ENCODE measurements at regions not wholly inside any gene's neighbourhood (a gene's known extent, or its start where the extent isn't known, plus 50 kb on each side); places are given as distances from the start of the nearest gene placed in this dataset.

DNA sequence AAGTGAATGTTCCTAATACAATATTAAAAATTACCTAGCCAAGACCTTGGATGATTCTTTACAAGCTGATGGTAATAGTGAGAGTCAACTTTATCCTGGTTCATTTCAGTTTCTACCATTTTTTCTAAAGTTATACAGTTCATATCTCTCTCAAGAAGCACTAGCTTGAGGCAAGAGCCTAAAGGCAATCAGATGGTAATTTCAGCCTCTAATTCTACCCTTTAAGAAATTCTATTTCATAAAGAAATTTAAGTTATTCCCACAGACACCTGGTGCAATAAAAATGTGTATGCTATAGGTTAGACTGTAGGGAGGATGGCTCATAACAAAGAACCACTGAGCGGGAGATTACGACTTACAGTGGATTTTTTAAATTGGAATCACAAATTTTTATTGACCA, 984.2 kb upstream of the ADGRL3 start:
- Histone ChIP-seq H3K4me3 (no peak overlapping the region), H3K36me3 (ENCODE audit: insufficient read depth) (no peaks in the 10 kb centered on the region), H3K9me2 (ENCODE audit: insufficient read depth) (peaks cover 3% of the 10 kb centered on the region; the same call in 1 of the 2 replicates), H2AFZ (no peak overlapping the region), H3K4me1 (ENCODE audit: insufficient read depth) (no peaks in the 10 kb centered on the region), H3F3A (replicated peaks; ENCODE audit: low read depth) (no peaks in the 10 kb centered on the region), H4K20me1 (replicated peaks; ENCODE audit: insufficient read depth) (no peaks in the 10 kb centered on the region), H3K4me2 (no peak overlapping the region), H3K27ac (ENCODE audit: low read depth) (no peak overlapping the region), H3K79me2 (replicated peaks; ENCODE audit: insufficient read depth) (no peaks in the 10 kb centered on the region), H3K27me3 (ENCODE audit: insufficient read depth) (no peaks in the 10 kb centered on the region)
- Mint-ChIP-seq H3K36me3 (ENCODE audit: low read depth) (no peaks in the 10 kb centered on the region), H3K27ac (no peak overlapping the region), H3K9me3 (no peaks in the 10 kb centered on the region; the same call in 2 of the 3 replicates), H3K4me1 (no peaks in the 10 kb centered on the region), H3K4me3 (no peak overlapping the region), H3K27me3 (ENCODE audit: insufficient read depth, low read depth, poor library complexity) (no peaks in the 10 kb centered on the region)
- DNase-seq (ENCODE audit: low spot score) (no peak), ATAC-seq (no peak)
- TF ChIP-seq ETS1 (IDR thresholded peaks at IDR 0.05): no peak
- TF ChIP-seq JUNB (IDR thresholded peaks at IDR 0.05; ENCODE audit: unreplicated experiment): no peak
- no peak for TF ChIP-seq EZH2phosphoT487 (IDR thresholded peaks at IDR 0.05; ENCODE audit: unreplicated experiment)
- no peak for TF ChIP-seq NANOG (IDR thresholded peaks at IDR 0.05; ENCODE audit: borderline replicate concordance)
- no peak for TF ChIP-seq CREB1 (CRISPR knock-in tag; IDR thresholded peaks at IDR 0.05; ENCODE audit: low read depth)
- TF ChIP-seq, protein P1, sequence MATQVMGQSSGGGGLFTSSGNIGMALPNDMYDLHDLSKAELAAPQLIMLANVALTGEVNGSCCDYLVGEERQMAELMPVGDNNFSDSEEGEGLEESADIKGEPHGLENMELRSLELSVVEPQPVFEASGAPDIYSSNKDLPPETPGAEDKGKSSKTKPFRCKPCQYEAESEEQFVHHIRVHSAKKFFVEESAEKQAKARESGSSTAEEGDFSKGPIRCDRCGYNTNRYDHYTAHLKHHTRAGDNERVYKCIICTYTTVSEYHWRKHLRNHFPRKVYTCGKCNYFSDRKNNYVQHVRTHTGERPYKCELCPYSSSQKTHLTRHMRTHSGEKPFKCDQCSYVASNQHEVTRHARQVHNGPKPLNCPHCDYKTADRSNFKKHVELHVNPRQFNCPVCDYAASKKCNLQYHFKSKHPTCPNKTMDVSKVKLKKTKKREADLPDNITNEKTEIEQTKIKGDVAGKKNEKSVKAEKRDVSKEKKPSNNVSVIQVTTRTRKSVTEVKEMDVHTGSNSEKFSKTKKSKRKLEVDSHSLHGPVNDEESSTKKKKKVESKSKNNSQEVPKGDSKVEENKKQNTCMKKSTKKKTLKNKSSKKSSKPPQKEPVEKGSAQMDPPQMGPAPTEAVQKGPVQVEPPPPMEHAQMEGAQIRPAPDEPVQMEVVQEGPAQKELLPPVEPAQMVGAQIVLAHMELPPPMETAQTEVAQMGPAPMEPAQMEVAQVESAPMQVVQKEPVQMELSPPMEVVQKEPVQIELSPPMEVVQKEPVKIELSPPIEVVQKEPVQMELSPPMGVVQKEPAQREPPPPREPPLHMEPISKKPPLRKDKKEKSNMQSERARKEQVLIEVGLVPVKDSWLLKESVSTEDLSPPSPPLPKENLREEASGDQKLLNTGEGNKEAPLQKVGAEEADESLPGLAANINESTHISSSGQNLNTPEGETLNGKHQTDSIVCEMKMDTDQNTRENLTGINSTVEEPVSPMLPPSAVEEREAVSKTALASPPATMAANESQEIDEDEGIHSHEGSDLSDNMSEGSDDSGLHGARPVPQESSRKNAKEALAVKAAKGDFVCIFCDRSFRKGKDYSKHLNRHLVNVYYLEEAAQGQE (IDR thresholded peaks at IDR 0.05; ENCODE audit: unreplicated experiment): no peak
- no peak for TF ChIP-seq CTCF (conservative IDR thresholded peaks at IDR 0.05; ENCODE audit: low read depth in 2 of 2)
- no peak for TF ChIP-seq ZNF114 (CRISPR knock-in tag; IDR thresholded peaks at IDR 0.05)
- no peak for TF ChIP-seq POLR2AphosphoS5 (IDR thresholded peaks at IDR 0.05; ENCODE audit: low read depth)
- TF ChIP-seq ZNF331 (CRISPR knock-in tag; IDR thresholded peaks at IDR 0.05; ENCODE audit: low read depth): no peak
- TF ChIP-seq, protein P2, sequence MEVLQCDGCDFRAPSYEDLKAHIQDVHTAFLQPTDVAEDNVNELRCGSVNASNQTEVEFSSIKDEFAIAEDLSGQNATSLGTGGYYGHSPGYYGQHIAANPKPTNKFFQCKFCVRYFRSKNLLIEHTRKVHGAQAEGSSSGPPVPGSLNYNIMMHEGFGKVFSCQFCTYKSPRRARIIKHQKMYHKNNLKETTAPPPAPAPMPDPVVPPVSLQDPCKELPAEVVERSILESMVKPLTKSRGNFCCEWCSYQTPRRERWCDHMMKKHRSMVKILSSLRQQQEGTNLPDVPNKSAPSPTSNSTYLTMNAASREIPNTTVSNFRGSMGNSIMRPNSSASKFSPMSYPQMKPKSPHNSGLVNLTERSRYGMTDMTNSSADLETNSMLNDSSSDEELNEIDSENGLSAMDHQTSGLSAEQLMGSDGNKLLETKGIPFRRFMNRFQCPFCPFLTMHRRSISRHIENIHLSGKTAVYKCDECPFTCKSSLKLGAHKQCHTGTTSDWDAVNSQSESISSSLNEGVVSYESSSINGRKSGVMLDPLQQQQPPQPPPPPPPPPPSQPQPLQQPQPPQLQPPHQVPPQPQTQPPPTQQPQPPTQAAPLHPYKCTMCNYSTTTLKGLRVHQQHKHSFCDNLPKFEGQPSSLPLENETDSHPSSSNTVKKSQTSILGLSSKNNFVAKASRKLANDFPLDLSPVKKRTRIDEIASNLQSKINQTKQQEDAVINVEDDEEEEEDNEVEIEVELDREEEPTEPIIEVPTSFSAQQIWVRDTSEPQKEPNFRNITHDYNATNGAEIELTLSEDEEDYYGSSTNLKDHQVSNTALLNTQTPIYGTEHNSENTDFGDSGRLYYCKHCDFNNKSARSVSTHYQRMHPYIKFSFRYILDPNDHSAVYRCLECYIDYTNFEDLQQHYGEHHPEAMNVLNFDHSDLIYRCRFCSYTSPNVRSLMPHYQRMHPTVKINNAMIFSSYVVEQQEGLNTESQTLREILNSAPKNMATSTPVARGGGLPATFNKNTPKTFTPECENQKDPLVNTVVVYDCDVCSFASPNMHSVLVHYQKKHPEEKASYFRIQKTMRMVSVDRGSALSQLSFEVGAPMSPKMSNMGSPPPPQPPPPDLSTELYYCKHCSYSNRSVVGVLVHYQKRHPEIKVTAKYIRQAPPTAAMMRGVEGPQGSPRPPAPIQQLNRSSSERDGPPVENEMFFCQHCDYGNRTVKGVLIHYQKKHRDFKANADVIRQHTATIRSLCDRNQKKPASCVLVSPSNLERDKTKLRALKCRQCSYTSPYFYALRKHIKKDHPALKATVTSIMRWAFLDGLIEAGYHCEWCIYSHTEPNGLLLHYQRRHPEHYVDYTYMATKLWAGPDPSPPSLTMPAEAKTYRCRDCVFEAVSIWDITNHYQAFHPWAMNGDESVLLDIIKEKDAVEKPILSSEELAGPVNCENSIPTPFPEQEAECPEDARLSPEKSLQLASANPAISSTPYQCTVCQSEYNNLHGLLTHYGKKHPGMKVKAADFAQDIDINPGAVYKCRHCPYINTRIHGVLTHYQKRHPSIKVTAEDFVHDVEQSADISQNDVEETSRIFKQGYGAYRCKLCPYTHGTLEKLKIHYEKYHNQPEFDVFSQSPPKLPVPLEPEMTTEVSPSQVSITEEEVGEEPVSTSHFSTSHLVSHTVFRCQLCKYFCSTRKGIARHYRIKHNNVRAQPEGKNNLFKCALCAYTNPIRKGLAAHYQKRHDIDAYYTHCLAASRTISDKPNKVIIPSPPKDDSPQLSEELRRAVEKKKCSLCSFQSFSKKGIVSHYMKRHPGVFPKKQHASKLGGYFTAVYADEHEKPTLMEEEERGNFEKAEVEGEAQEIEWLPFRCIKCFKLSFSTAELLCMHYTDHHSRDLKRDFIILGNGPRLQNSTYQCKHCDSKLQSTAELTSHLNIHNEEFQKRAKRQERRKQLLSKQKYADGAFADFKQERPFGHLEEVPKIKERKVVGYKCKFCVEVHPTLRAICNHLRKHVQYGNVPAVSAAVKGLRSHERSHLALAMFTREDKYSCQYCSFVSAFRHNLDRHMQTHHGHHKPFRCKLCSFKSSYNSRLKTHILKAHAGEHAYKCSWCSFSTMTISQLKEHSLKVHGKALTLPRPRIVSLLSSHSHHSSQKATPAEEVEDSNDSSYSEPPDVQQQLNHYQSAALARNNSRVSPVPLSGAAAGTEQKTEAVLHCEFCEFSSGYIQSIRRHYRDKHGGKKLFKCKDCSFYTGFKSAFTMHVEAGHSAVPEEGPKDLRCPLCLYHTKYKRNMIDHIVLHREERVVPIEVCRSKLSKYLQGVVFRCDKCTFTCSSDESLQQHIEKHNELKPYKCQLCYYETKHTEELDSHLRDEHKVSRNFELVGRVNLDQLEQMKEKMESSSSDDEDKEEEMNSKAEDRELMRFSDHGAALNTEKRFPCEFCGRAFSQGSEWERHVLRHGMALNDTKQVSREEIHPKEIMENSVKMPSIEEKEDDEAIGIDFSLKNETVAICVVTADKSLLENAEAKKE (CRISPR knock-in tag; IDR thresholded peaks at IDR 0.05): no peak
- no peak for TF ChIP-seq STAT1 (IDR thresholded peaks at IDR 0.05; ENCODE audit: unreplicated experiment)
- TF ChIP-seq EZH2 (IDR thresholded peaks at IDR 0.05; ENCODE audit: low read depth, unreplicated experiment): no peak
